ENCODE measurements at regions not wholly inside any gene's neighbourhood (a gene's known extent, or its start where the extent isn't known, plus 50 kb on each side); places are given as distances from the start of the nearest gene placed in this dataset.

GRCh38 chr7:108997480-108997879 is 427.8 kb downstream of the DNAJB9 start:
- no peak for DNase-seq

DNA sequence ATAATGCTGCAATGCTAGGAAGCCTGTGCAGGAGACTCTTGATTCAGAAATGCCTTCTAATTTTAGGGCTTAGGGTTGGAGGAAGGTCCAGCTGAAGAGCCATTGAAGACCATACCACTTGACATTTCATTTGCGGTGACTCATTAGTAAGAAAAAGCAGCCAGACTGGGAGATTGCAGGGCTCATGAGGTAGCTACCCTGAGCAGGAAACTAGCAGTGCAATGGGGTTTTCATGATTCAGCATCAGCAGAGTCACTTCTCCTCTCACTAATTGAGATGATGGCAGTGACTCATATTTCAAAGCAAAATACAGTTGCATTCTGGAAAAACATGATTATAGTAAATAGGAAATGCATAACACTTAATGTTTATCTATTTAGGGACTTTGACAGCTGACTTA is 434.1 kb downstream of the DNAJB9 start:
- no peak for DNase-seq

- DNase-seq: no peak
These were observed 440.0 kb downstream of the DNAJB9 start for GRCh38 chr7:109009636-109010035.

GRCh38 chr7:109020251-109020650 is 450.6 kb downstream of the DNAJB9 start:
- no peak for DNase-seq

- DNase-seq: no peak
These were observed 451.7 kb downstream of the DNAJB9 start for GRCh38 chr7:109021390-109021789.

DNA sequence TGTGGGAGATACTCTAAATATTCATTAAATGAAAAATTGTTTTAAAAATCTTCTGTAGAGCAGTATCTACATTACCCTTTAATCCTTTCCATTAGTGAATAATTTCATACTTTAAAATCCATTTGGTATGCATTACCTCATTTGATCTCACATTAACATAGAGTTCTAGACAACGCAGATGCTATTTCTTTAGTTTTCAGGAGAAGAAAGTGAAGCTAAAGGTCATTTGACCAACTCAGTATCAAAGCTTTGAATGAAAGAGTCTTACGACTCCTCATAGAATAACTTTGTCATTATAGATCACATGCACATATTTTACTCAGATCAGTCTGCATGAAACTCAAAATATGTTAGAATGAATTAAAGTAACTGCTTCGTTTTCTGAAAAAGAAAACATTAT is 460.2 kb downstream of the DNAJB9 start:
- no peak for DNase-seq

- DNase-seq: no peak
These were observed 475.0 kb downstream of the DNAJB9 start for GRCh38 chr7:109044691-109045090.

DNA sequence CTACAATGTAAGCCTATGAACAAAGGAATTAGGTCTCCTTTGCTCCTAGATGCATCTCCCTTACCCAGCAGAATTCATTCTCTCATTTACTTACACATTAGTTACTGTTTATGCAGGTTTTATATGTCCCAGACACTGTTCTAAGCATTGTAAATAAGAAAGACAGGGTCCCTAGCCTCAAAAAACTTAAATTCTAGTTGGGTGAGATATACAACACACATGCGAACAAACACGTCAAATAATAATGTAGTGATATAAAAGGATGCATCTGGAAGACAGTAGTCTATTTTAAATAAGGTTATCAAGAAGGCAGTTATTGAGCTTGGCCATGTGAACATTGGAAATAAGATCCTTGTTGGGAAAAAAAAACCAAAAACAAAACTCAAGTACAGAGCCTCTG is 479.7 kb downstream of the DNAJB9 start:
- DNase-seq: no peak

- DNase-seq: no peak
These were observed 489.4 kb downstream of the DNAJB9 start for GRCh38 chr7:109059089-109059488.

- no peak for DNase-seq
These were observed 493.1 kb downstream of the DNAJB9 start for GRCh38 chr7:109062798-109063197.

GRCh38 chr7:109073543-109073942 is 503.9 kb downstream of the DNAJB9 start:
- no peak for DNase-seq

DNA sequence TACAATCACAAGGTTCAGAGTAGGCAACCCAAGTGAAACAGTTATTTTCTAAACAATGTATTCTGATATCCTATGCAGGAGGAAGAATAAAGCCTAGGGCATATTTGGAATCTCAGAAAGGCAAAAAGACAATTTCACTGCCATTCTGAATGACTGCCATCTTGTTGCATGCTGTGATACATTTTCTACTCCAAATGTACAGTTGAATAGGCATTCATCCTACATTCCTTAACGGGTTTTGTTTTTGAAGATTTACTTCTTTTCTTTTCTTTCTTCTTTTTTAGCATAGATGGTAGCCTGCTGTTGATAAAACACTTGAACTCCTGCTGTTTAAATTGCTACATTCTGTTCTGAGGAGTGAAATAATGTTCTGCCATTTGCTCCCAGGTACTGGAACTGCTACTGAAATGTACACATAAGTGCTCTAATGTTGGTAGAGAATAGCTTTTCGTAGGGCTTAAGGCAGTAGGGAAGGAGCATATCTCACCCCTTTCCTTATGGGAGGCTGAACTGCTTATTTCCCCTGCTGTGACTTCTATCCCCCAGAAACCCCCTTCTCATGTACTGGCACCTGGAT is 506.8 kb downstream of the DNAJB9 start:
- DNase-seq: no peak

- DNase-seq: no peak
These were observed 521.4 kb downstream of the DNAJB9 start for GRCh38 chr7:109091042-109091441.

DNA sequence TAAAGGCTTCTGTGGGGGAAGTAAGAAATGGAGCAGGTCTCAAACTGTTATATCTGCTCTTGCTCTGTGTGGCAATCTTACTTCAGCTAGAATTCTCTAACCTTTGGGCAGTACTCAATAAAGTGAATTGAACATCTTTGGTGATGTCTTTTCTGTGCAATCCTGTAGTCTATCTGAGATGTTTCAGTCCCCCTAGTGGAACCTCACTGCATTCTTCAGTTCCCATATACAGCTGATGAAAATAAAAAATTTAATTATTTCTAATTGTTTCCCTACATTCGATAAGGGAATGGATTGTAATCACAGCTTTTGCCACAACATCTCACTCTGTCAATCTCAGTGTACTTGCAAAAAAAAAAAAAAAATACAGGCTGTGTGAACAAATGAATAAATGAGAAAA is 522.6 kb downstream of the DNAJB9 start:
- no peak for DNase-seq

DNA sequence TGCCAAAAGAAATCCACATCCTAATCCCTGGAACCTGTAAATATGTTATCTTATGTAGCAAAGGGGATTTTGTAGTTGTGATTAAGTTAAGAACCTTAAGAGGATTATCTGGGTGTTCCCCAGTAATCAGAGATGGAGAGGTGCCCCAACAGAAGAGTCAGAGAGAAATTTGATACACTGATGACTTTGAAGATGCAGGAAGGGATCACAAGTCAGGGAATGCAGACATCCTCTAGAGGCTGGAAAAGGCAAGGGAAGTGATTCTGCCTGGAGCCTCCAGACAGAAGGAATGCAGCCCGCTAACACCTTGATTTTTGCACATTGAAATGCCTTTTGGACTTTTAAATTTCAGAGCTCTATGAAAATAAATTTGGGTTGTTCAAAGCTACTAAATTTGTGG is 531.7 kb downstream of the DNAJB9 start:
- no peak for DNase-seq

GRCh38 chr7:109109558-109109957 is 539.9 kb downstream of the DNAJB9 start:
- DNase-seq: no peak

DNA sequence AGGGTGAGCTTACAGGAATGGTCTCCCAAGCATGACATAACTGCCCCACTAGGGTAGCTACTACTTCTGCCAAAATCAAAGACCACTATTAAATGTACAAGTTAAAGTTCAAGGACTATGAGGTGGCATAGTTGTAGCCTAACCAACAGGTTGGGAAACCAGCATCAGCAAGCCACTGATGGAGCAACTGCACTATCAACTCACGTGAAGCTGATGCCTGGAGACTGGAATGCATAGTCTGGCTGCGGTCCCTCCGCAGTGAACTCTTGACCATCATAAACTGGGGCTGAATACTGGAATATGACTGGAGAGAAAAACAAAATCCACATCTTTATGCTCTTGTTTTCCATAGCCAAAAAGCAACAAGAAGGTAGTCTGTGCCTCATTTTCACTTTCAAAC is 541.4 kb downstream of the DNAJB9 start:
- no peak for DNase-seq

DNA sequence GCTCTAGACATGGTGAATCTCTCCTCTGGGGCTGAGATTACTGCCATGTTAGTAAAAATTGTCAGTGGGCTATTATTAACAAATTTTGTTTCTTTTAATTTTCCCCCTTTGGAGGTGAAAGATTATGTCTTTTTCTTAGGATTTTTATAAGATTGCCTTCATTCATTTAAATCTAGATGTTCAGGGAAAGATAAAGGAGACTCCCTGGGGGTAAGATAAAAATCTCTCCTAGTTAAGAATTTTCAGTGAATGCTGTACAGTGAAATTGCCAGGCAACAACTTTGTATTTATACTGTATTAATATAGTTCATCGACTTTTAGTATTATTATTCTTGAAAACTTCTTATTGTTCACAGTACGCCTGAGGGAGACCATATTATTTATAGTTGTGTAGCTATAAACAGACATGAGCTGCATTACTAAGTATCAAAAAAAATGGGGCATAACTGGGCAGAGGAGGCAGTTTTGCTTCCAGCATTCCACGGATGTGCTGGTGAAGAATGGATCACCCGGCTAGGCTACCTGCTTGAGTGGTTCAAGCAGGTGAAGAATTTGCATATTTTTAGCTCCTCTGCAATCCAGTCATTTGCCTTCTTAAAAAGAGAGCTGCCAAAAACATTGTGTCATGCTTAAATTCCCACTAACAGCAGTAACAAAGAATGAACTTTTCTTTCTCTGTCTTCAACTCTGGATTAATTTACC is 552.1 kb downstream of the DNAJB9 start:
- no peak for DNase-seq

DNA sequence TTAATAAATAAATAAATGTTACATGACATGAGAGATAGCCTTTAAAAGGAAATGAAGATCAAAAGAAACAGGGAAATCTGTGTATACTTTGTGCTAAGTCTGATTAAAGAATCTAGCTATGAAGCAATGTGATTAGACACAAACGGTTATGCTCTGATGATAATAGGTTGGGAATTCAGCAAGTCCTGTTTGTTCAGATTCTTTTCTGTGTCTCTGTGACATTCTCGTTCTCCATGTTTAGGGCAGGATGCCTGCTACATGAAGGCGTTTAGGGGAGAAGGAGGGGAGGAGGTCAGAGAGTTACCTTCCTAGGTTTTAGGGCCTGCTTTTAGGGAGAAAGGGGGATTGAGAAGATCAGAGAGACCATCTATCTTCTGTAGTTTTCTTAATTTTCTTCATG is 555.3 kb downstream of the DNAJB9 start:
- no peak for DNase-seq

- no peak for DNase-seq
These were observed 556.9 kb downstream of the DNAJB9 start for GRCh38 chr7:109126404-109127050.

GRCh38 chr7:109127145-109127544 is 557.5 kb downstream of the DNAJB9 start:
- no peak for DNase-seq

GRCh38 chr7:109131141-109131540 is 561.5 kb downstream of the DNAJB9 start:
- no peak for DNase-seq

GRCh38 chr7:109136893-109137292 is 567.2 kb downstream of the DNAJB9 start:
- DNase-seq: no peak

GRCh38 chr7:109154748-109155147 is 585.1 kb downstream of the DNAJB9 start:
- DNase-seq: no peak

Data from inflammatory macrophage (primary cell).